ENCODE measurements at regions not wholly inside any gene's neighbourhood (a gene's known extent, or its start where the extent isn't known, plus 50 kb on each side); places are given as distances from the start of the nearest gene placed in this dataset.

DNA sequence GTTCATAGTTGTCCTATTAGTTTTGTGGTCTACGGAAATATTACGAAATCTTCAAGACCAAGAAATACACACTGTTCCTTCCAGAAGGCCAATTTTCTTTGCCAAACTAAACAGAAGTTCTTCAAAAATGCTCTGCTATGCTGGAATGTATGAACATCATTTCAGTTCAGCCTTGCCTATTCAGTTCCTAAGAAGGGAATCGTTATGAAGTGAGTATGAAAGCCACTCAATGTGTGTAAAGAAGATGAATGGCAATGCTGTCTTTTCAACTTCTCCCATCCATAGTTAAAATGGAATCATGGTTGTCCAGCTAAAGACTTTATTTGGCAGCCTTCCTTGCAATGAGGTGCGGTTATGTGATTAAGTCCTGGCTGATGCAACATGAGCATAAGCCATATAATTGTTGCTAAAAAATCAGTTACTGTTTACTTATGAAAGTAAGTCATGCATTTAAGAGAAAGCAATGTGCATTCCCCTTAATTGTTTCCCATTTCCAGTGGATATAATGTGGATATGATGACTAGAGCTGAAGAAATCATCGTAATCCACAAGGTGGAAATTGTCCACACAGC lies 73.8 kb upstream of the PTPRR start:
- TF ChIP-seq, protein P1, sequence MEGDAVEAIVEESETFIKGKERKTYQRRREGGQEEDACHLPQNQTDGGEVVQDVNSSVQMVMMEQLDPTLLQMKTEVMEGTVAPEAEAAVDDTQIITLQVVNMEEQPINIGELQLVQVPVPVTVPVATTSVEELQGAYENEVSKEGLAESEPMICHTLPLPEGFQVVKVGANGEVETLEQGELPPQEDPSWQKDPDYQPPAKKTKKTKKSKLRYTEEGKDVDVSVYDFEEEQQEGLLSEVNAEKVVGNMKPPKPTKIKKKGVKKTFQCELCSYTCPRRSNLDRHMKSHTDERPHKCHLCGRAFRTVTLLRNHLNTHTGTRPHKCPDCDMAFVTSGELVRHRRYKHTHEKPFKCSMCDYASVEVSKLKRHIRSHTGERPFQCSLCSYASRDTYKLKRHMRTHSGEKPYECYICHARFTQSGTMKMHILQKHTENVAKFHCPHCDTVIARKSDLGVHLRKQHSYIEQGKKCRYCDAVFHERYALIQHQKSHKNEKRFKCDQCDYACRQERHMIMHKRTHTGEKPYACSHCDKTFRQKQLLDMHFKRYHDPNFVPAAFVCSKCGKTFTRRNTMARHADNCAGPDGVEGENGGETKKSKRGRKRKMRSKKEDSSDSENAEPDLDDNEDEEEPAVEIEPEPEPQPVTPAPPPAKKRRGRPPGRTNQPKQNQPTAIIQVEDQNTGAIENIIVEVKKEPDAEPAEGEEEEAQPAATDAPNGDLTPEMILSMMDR (conservative IDR thresholded peaks at IDR 0.05; ENCODE audit: low read depth, low read length), result no peak
- no peak for TF ChIP-seq EZH2 (IDR thresholded peaks at IDR 0.05; ENCODE audit: low read length, unreplicated experiment)

Data from PC-3 (cell line).